Lower leg skin (tissue), 3 donors: ENCODE measurements at regions not wholly inside any gene's neighbourhood (a gene's known extent, or its start where the extent isn't known, plus 50 kb on each side); places are given as distances from the start of the nearest gene placed in this dataset.

Experiments
- CTCF ChIP-seq, 3 donors: fragments of 450-650 bp; IDR thresholded peaks; one replicate each; pipeline ENCODE4 v1.5.1; 2016; ENCODE audit warnings: antibody characterized with exemption in 3 of 3, mild to moderate bottlenecking in 3 of 3, moderate library complexity in 2 of 3
- POLR2A ChIP-seq, 2 donors: fragments of 450-650 bp; IDR thresholded peaks; one replicate each; pipeline ENCODE4 v1.6.1; 2016 to 2017; ENCODE audit warnings: antibody characterized with exemption in 2 of 2, mild to moderate bottlenecking in 1 of 2, moderate library complexity in 1 of 2

- no peak for TF ChIP-seq CTCF (IDR thresholded peaks at IDR 0.05)
- TF ChIP-seq POLR2A (IDR thresholded peaks at IDR 0.05) = no peak
Observed at GRCh38 chr6:6411115-6411514, 90.7 kb upstream of the F13A1 start.
